ENCODE measurements at regions not wholly inside any gene's neighbourhood (a gene's known extent, or its start where the extent isn't known, plus 50 kb on each side); places are given as distances from the start of the nearest gene placed in this dataset.

GRCh38 chr6:86535100-86535499 is 402.2 kb upstream of the HTR1E start:
- no peak for DNase-seq (ENCODE audit: low read depth in 1 of 2, low spot score in 1 of 2)
- H3K27ac ChIP-seq (replicated peaks) = no peak overlapping the region
- H3K27me3 ChIP-seq (ENCODE audit: insufficient read depth, poor library complexity, severe bottlenecking) = no peaks in the 10 kb centered on the region
- TF ChIP-seq GABPA (IDR thresholded peaks at IDR 0.05; ENCODE audit: low read depth) = no peak
- H3K4me3 ChIP-seq (replicated peaks; ENCODE audit: insufficient read depth, low read length) = no peak overlapping the region

DNA sequence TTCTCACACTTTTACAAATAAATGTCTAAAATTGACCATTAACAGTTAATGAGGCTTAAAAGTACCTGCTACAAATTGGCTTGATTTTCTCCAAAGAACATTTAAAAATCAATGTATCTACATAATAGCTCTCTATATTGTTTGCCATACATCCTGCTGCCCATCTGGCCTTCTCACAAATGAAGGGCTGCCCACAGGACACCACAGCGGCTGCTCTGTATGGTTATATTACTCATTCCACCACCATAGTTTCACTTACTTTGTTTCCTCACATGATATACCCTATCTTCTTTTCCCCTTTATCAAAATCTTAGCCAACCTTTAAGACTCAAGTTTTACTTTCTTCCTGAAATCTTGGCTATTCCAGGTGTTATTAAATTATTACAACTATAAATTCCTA is 407.7 kb upstream of the HTR1E start:
- no peak for DNase-seq (ENCODE audit: low read depth in 1 of 2, low spot score in 1 of 2)
- no peaks in the 10 kb centered on the region for H3K27me3 ChIP-seq (ENCODE audit: insufficient read depth, poor library complexity, severe bottlenecking)
- H3K4me3 ChIP-seq (replicated peaks; ENCODE audit: insufficient read depth, low read length) = no peak overlapping the region
- no peak overlapping the region for H3K27ac ChIP-seq (replicated peaks)
- TF ChIP-seq POLR2AphosphoS5 (IDR thresholded peaks at IDR 0.05; ENCODE audit: low read depth) (no peak), SPI1 (IDR thresholded peaks at IDR 0.05; ENCODE audit: borderline replicate concordance, low read depth) (no peak), REST (IDR thresholded peaks at IDR 0.05; ENCODE audit: insufficient replicate concordance, low read depth) (no peak), GABPA (IDR thresholded peaks at IDR 0.05; ENCODE audit: low read depth) (no peak)
- TF ChIP-seq, protein P1, sequence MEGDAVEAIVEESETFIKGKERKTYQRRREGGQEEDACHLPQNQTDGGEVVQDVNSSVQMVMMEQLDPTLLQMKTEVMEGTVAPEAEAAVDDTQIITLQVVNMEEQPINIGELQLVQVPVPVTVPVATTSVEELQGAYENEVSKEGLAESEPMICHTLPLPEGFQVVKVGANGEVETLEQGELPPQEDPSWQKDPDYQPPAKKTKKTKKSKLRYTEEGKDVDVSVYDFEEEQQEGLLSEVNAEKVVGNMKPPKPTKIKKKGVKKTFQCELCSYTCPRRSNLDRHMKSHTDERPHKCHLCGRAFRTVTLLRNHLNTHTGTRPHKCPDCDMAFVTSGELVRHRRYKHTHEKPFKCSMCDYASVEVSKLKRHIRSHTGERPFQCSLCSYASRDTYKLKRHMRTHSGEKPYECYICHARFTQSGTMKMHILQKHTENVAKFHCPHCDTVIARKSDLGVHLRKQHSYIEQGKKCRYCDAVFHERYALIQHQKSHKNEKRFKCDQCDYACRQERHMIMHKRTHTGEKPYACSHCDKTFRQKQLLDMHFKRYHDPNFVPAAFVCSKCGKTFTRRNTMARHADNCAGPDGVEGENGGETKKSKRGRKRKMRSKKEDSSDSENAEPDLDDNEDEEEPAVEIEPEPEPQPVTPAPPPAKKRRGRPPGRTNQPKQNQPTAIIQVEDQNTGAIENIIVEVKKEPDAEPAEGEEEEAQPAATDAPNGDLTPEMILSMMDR (IDR thresholded peaks at IDR 0.05; ENCODE audit: insufficient read depth, low read length) = no peak

DNA sequence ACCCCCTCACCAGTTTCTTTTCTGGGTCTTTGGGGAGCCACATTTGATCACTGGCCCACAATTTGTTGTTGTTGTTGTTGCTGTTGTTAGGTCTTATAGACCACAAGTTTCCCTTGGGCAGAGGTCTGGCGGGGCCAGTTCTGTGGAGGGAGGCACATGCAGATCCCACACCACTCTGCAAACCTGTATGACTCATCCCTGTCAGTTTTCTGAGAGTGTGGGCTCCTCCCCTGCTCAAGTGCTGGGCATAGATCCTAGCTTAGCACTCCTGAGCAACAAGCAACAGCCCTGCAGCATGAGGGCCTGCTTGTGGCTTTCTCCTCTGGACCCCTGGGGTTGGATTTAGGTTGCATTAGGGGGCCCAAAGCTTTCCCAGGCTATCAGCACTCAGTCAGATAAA is 411.1 kb upstream of the HTR1E start:
- Histone ChIP-seq H3K4me3 (replicated peaks; ENCODE audit: insufficient read depth, low read length) (no peak overlapping the region), H3K27me3 (ENCODE audit: insufficient read depth, poor library complexity, severe bottlenecking) (no peaks in the 10 kb centered on the region), H3K27ac (replicated peaks) (no peak overlapping the region)
- DNase-seq (ENCODE audit: low read depth in 1 of 2, low spot score in 1 of 2) = no peak
- TF ChIP-seq, protein P1 (IDR thresholded peaks at IDR 0.05; ENCODE audit: insufficient read depth, low read length) = no peak
- no peak for TF ChIP-seq GABPA (IDR thresholded peaks at IDR 0.05; ENCODE audit: low read depth)
- TF ChIP-seq SPI1 (IDR thresholded peaks at IDR 0.05; ENCODE audit: borderline replicate concordance, low read depth) = no peak
- no peak for TF ChIP-seq POLR2AphosphoS5 (IDR thresholded peaks at IDR 0.05; ENCODE audit: low read depth)

- no peak overlapping the region for H3K4me3 ChIP-seq (replicated peaks; ENCODE audit: insufficient read depth, low read length)
- TF ChIP-seq, protein P1 (IDR thresholded peaks at IDR 0.05; ENCODE audit: insufficient read depth, low read length) = no peak
- TF ChIP-seq GABPA (IDR thresholded peaks at IDR 0.05; ENCODE audit: low read depth) = no peak
- no peak for TF ChIP-seq POLR2AphosphoS5 (IDR thresholded peaks at IDR 0.05; ENCODE audit: low read depth)
- no peak for DNase-seq (ENCODE audit: low read depth in 1 of 2, low spot score in 1 of 2)
- H3K27me3 ChIP-seq (ENCODE audit: insufficient read depth, poor library complexity, severe bottlenecking) = no peaks in the 10 kb centered on the region
- no peak overlapping the region for H3K27ac ChIP-seq (replicated peaks)
Measured at GRCh38 chr6:86516087-86516486, 421.2 kb upstream of the HTR1E start.

DNA sequence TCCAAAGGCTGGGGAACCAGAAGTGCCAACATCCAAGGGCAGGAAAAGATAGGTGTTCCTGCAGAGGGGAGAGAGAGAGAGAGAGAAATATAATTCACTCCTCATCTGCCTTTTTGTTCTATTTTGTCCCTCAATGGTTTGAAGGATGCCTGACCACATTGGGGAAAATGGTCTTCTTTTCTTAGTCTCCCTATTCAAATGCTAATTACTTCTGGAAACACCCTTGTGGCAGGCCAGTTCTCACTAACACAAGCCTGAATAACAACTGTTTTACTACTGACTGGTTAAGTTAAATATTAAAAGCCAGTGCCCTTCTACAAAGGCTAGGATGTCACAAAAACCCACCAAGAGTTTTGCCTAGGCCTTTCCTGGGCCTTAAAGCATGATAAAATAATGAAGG is 425.4 kb upstream of the HTR1E start:
- no peak for DNase-seq (ENCODE audit: low read depth in 1 of 2, low spot score in 1 of 2)
- no peak overlapping the region for H3K4me3 ChIP-seq (replicated peaks; ENCODE audit: insufficient read depth, low read length)
- H3K27me3 ChIP-seq (ENCODE audit: insufficient read depth, poor library complexity, severe bottlenecking) = no peaks in the 10 kb centered on the region
- TF ChIP-seq, protein P1 (IDR thresholded peaks at IDR 0.05; ENCODE audit: insufficient read depth, low read length) = no peak
- no peak for TF ChIP-seq GABPA (IDR thresholded peaks at IDR 0.05; ENCODE audit: low read depth)
- no peak for TF ChIP-seq POLR2AphosphoS5 (IDR thresholded peaks at IDR 0.05; ENCODE audit: low read depth)
- TF ChIP-seq REST (IDR thresholded peaks at IDR 0.05; ENCODE audit: insufficient replicate concordance, low read depth) = no peak
- no peak for TF ChIP-seq SPI1 (IDR thresholded peaks at IDR 0.05; ENCODE audit: borderline replicate concordance, low read depth)
- H3K27ac ChIP-seq (replicated peaks) = no peak overlapping the region
